ENCODE measurements at regions not wholly inside any gene's neighbourhood (a gene's known extent, or its start where the extent isn't known, plus 50 kb on each side); places are given as distances from the start of the nearest gene placed in this dataset.

DNA sequence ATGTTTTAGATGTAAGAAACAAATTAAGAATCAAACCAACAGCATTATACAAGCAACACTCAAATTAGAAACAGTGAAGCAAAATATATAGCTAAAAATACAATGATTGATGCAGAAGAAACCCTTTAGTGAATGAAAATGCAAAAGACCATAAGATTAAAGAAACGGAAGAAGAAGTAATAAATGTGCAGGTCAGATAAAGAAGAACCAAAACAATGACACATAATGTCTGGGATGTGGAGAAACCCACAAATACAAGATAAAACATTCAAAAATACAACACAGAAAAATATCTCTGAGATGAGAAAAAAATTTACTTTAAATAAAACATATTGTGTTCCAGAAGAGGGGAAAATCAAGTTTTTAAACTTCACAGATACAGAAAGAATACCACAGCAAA lies 73.4 kb upstream of the AVPR1A start:
- TF ChIP-seq EZH2 (IDR thresholded peaks at IDR 0.05; ENCODE audit: insufficient read depth, poor library complexity, severe bottlenecking) = no peak
- TF ChIP-seq EZH2phosphoT487 (IDR thresholded peaks at IDR 0.05; ENCODE audit: insufficient read depth, low read depth) = no peak
